Heart left ventricle (tissue), 16 donors: ENCODE measurements at regions not wholly inside any gene's neighbourhood (a gene's known extent, or its start where the extent isn't known, plus 50 kb on each side); places are given as distances from the start of the nearest gene placed in this dataset.
A peak's percentile ranks its signal among the peaks of the same experiment; 100 is the strongest.

ENCODE experiments used
- ATAC-seq, 4 donors: fragments of 200-7000 bp; cut with Tn5 transposase; one replicate each; pipeline ENCODE4 v1.9.1; 2020 to 2022; ENCODE audit warnings: moderate library complexity in 4 of 4, mild to moderate bottlenecking in 3 of 4, moderate number of reproducible peaks in 1 of 4
- DNase-seq, 5 donors: peaks; one replicate each; pipeline ENCODE4 v3.0.0-alpha.2; 2020
- H3K27ac ChIP-seq, 12 donors: fragments of 200-600 bp; sonication (generic) in 4 of 12; one replicate each; pipeline versions ENCODE4 v1.5.0 to v1.8.0; 2016 to 2022; ENCODE audit warnings: mild to moderate bottlenecking in 2 of 12
- H3K27me3 ChIP-seq, 9 donors: fragments of 200-600 bp; sonication (generic) in 2 of 9; one replicate each; pipeline versions ENCODE4 v1.5.1 to v1.8.0; 2016 to 2022; ENCODE audit warnings: mild to moderate bottlenecking in 3 of 9
- H3K36me3 ChIP-seq, 9 donors: fragments of 200-600 bp; sonication (generic) in 2 of 9; one replicate each; pipeline versions ENCODE4 v1.5.0 to v1.8.0; 2018 to 2022; ENCODE audit warnings: mild to moderate bottlenecking in 2 of 9
- H3K4me1 ChIP-seq, 12 donors: fragments of 200-600 bp; sonication (generic) in 4 of 12; one replicate each; pipeline versions ENCODE4 v1.5.0 to v1.8.0; 2016 to 2022; ENCODE audit warnings: mild to moderate bottlenecking in 3 of 12
- H3K4me3 ChIP-seq, 12 donors: fragments of 200-600 bp; sonication (generic) in 4 of 12; one replicate each; pipeline versions ENCODE4 v1.5.0 to v1.8.0; 2017 to 2022; ENCODE audit warnings: mild to moderate bottlenecking in 9 of 12, moderate library complexity in 4 of 12
- H3K9me3 ChIP-seq, 12 donors: fragments of 200-600 bp; sonication (generic) in 4 of 12; one replicate each; pipeline versions ENCODE4 v1.5.0 to v1.8.0; 2016 to 2022; ENCODE audit warnings: mild to moderate bottlenecking in 1 of 12
- CTCF ChIP-seq, 12 donors: fragments of 200-600 bp; sonication (generic) in 4 of 12; IDR thresholded peaks; one replicate each; pipeline versions ENCODE4 v1.5.0 to v1.8.0; 2018 to 2022; ENCODE audit warnings: antibody characterized with exemption in 12 of 12, mild to moderate bottlenecking in 5 of 12
- POLR2A ChIP-seq, 2 donors: fragments of 450-650 bp; IDR thresholded peaks; one replicate each; pipeline ENCODE4 v1.6.1; 2017; ENCODE audit warnings: antibody characterized with exemption in 2 of 2, mild to moderate bottlenecking in 2 of 2, moderate library complexity in 2 of 2
- WGBS, 4 donors: extraction: QIAGEN DNeasy Blood & Tissue Kit in 2 of 4; methylation state at CpG; one replicate each; pipeline versions ENCODE4 v1.1.5 to v1.1.7; 2013 to 2018; 5-methylcytosine and 5-hydroxymethylcytosine counted together
- intact Hi-C, 10 donors: fragments of 100-400 bp; cut with DNase I; formaldehyde crosslinking; loops; one replicate each; pipeline versions ENCODE4 v1.11.1 to v1.14.2; 2022
- donor health status: ischemic (EF 13 %, LVEDD 7.1; RV severe dilation, severe dysfunction).
- donor health status: healthy with polysubstance abuse.
- donor health status: DM: no; HTN: yes; CAD: no.
- donor health status: DM: no; HTN: no; CAD: no.
- donor health status: ischemic (EF 25% LVEDD 6.9; RV normal size, moderate dysfunction).
- donor health status: ischemic (EF 25% LVEDD 5.7; RV mildly dilated, moderate dysfunction).
- donor health status: healthy.
- donor health status: DM: yes; HTN: yes; CAD: no.
- donor health status: ischemic (EF 35%, LVEDD 5.7; RV mildly dilated, moderate dysfunction).
- donor health status: nonischemic (EF 11% LVEDD 7.7; RV severe dilation, severe dysfunction).
- donor health status: DM: yes; HTN: yes; CAD: no.
- donor health status: PGD.
- donor health status: ischemic (EF 29% LVEDD 5.4; RV normal size, mild dysfunction).
- donor health status: nonischemic (EF 23%, LVEDD 6.1; RV moderate dilation, normal function).

GRCh38 chr12:98389593-98389992, 125.8 kb upstream of the TMPO start:
- Histone ChIP-seq H3K27ac (no peak overlapping the region), H3K4me1 (no peaks in the 10 kb centered on the region), H3K36me3 (no peaks in the 10 kb centered on the region), H3K9me3 (no peaks in the 10 kb centered on the region), H3K4me3 (no peak overlapping the region), H3K27me3 (peaks cover 0 to 3% (median 0%) of the 10 kb centered on the region in 9 donors)
- TF ChIP-seq CTCF (IDR thresholded peaks at IDR 0.05) (no peak), POLR2A (IDR thresholded peaks at IDR 0.05) (no peak)
- intact Hi-C loops, result no loop called here
- ATAC-seq, result no peak
- DNase-seq, result no peak
- 92 to 94% (median 93%) methylated on average over 2 of the region's 2 CpGs for WGBS, 4 donors

GRCh38 chr12:98397323-98398105, 117.9 kb upstream of the TMPO start:
- DNase-seq, result peak; percentile 71 to 88 (median 80)
- peak; percentile 89 to 97 (median 96) for ATAC-seq
- H3K27ac ChIP-seq, result peak overlapping the region in 2 of 12 donors; percentile 2 to 31
- H3K27me3 ChIP-seq, result no peaks in the 10 kb centered on the region
- TF ChIP-seq CTCF (IDR thresholded peaks at IDR 0.05), result peak; percentile 83 to 95 (median 90)
- TF ChIP-seq POLR2A (IDR thresholded peaks at IDR 0.05), result no peak
- H3K36me3 ChIP-seq, result no peaks in the 10 kb centered on the region
- intact Hi-C loops, result loop anchor here in 9 of 10 donors (2.0 to 10.0 kb wide), 9 partner anchors 1090 to 1823 kb away; no protein-coding TSS in a partner anchor
- peak overlapping the region in 10 of 12 donors; percentile 32 to 57 (median 47) for H3K4me3 ChIP-seq
- no peaks in the 10 kb centered on the region for H3K9me3 ChIP-seq
- peaks cover 0 to 22% (median 2%) of the 10 kb centered on the region in 12 donors for H3K4me1 ChIP-seq
- 21 to 25% (median 23%) methylated on average over 33 of the region's 33 CpGs for WGBS, 4 donors

GRCh38 chr12:98399532-98399931, 115.9 kb upstream of the TMPO start:
- H3K27ac ChIP-seq, result no peak overlapping the region
- 33 to 53% (median 41%) methylated on average over 9 of the region's 9 CpGs for WGBS, 4 donors
- H3K9me3 ChIP-seq, result no peaks in the 10 kb centered on the region
- intact Hi-C loops, result loop anchor here in 9 of 10 donors (5.0 to 10.0 kb wide), 8 partner anchors 1092 to 1825 kb away; no protein-coding TSS in a partner anchor
- peaks cover 0 to 31% (median 2%) of the 10 kb centered on the region in 12 donors for H3K4me1 ChIP-seq
- DNase-seq (peak in 3 of 5 donors; percentile 31 to 63 (median 62)), ATAC-seq (peak in 3 of 4 donors; percentile 46 to 63 (median 54))
- no peaks in the 10 kb centered on the region for H3K27me3 ChIP-seq
- TF ChIP-seq CTCF (IDR thresholded peaks at IDR 0.05) (no peak), POLR2A (IDR thresholded peaks at IDR 0.05) (no peak)
- H3K36me3 ChIP-seq, result no peaks in the 10 kb centered on the region
- no peak overlapping the region for H3K4me3 ChIP-seq

- H3K27ac ChIP-seq, result no peak overlapping the region
- H3K4me3 ChIP-seq, result no peak overlapping the region
- DNase-seq (no peak), ATAC-seq (no peak)
- H3K27me3 ChIP-seq, result no peaks in the 10 kb centered on the region
- H3K36me3 ChIP-seq, result no peaks in the 10 kb centered on the region
- intact Hi-C loops, result no loop called here
- no peaks in the 10 kb centered on the region for H3K9me3 ChIP-seq
- no peak for TF ChIP-seq POLR2A (IDR thresholded peaks at IDR 0.05)
- TF ChIP-seq CTCF (IDR thresholded peaks at IDR 0.05), result no peak
- 45 to 58% (median 55%) methylated on average over 4 of the region's 4 CpGs for WGBS, 4 donors
- peaks cover 0 to 40% (median 4%) of the 10 kb centered on the region in 12 donors for H3K4me1 ChIP-seq
Observed at GRCh38 chr12:98401427-98401826, 114.0 kb upstream of the TMPO start.
